HepG2 (cell line): ENCODE measurements at regions not wholly inside any gene's neighbourhood (a gene's known extent, or its start where the extent isn't known, plus 50 kb on each side); places are given as distances from the start of the nearest gene placed in this dataset.
"Not testable (repeated sequence)": the region's sequence is repeated elsewhere in the genome, so short reads cannot be mapped to it uniquely, and the experiment has no call there.

ENCODE experiments used
- ATAC-seq: fragments of 200-7000 bp; cut with Tn5 transposase; 3 replicates; pipeline ENCODE4 v1.9.1; 2020; ENCODE audit warnings: mild to moderate bottlenecking, moderate library complexity
- BruUV-seq: library from RNA; stranded (reverse); fragments of 400-500 nt; replicated peaks from 2 replicates; lab custom pipeline; 2021; lab: Mats Ljungman, UMichigan
- CTCF ChIA-PET: fragments of 300-600 bp; formaldehyde crosslinking; extraction: SDS; loops from one replicate; lab custom pipeline; 2021; ENCODE audit warnings: low total read pairs, inconsistent platforms, low intra/inter-chr PET ratio; lab: Yijun Ruan, JAX
- POLR2A ChIA-PET: fragments of 350-600 bp; sonication (Branson Sonifier 250); formaldehyde crosslinking; loops from one replicate; lab custom pipeline; 2020; ENCODE audit warnings: antibody characterized with exemption, inconsistent platforms; lab: Yijun Ruan, JAX
- DNase-seq: peaks from one replicate; pipeline ENCODE4 v3.0.0-alpha.2; 2015; ENCODE audit warnings: low spot score
- FAIRE-seq: peaks from 3 replicates; lab custom pipeline; 2011; peaks lifted over from hg19 to GRCh38; lab: Jason Lieb, UNC
- H2AFZ ChIP-seq: one replicate; pipeline ENCODE4 v1.6.1; 2011; ENCODE audit warnings: low read length, inconsistent platforms
- H3K27ac ChIP-seq: fragments of 300-600 bp; 3 replicates; pipeline ENCODE4 v1.8.0; 2011; ENCODE audit warnings: mixed run types, mild to moderate bottlenecking, mixed read lengths, low read length, inconsistent platforms; ENCODE audit not compliant: insufficient read depth; ENCODE audit errors: extremely low read length
- H3K27me3 ChIP-seq, 2 experiments: fragments of 200-600 bp in 1 of 2; 2 replicates in 1 of 2; 3 replicates in 1 of 2; pipeline versions ENCODE4 v1.6.0 to v1.8.0; 2011; ENCODE audit warnings: low read length in 2 of 2, mild to moderate bottlenecking in 2 of 2, moderate library complexity in 2 of 2, inconsistent platforms in 1 of 2; ENCODE audit not compliant: insufficient read depth in 2 of 2, control insufficient read depth in 1 of 2
- H3K36me3 ChIP-seq, 2 experiments: fragments of 200-600 bp in 1 of 2; replicated peaks in 1 of 2; 2 replicates in 1 of 2; 3 replicates in 1 of 2; pipeline versions ENCODE4 v1.5.1 to v1.8.0; 2011; ENCODE audit warnings: low read length in 2 of 2, inconsistent platforms in 1 of 2; ENCODE audit not compliant: insufficient read depth in 2 of 2, control insufficient read depth in 1 of 2
- H3K4me1 ChIP-seq: 2 replicates; pipeline ENCODE4 v1.5.1; 2012; ENCODE audit warnings: low read length, inconsistent platforms; ENCODE audit not compliant: insufficient read depth
- H3K4me2 ChIP-seq: 2 replicates; pipeline ENCODE4 v1.6.0; 2011; ENCODE audit warnings: low read depth, low read length, inconsistent platforms
- H3K4me3 ChIP-seq, 3 experiments: fragments of 200-600 bp in 1 of 3; sonication (generic), shearing (Covaris generic) in 1 of 3; replicated peaks in 1 of 3; 2 replicates each; pipeline ENCODE4 v1.5.1; 2011 to 2016; ENCODE audit warnings: low read length in 3 of 3, inconsistent platforms in 2 of 3, low read depth in 2 of 3, mild to moderate bottlenecking in 2 of 3, control low read depth in 1 of 3, mixed read lengths in 1 of 3; ENCODE audit not compliant: insufficient read depth in 1 of 3
- H3K79me2 ChIP-seq: one replicate; pipeline ENCODE4 v1.6.1; 2011; ENCODE audit warnings: low read length, inconsistent platforms; ENCODE audit not compliant: insufficient read depth
- H3K9ac ChIP-seq: 2 replicates; pipeline ENCODE4 v1.6.0; 2011; ENCODE audit warnings: mild to moderate bottlenecking, low read depth, low read length, inconsistent platforms; ENCODE audit not compliant: insufficient read depth
- H3K9me3 ChIP-seq: 2 replicates; pipeline ENCODE4 v1.5.1; 2012; ENCODE audit warnings: mild to moderate bottlenecking, low read length
- H4K20me1 ChIP-seq: 2 replicates; pipeline ENCODE4 v1.6.0; 2011; ENCODE audit warnings: inconsistent platforms, mild to moderate bottlenecking, low read length, moderate library complexity; ENCODE audit not compliant: insufficient read depth
- NFE2L1 ChIP-seq: sonication (generic); formaldehyde crosslinking; IDR thresholded peaks from 2 replicates; pipeline ENCODE4 v1.4.0; 2020; ENCODE audit warnings: missing genetic modification reagents, mild to moderate bottlenecking, borderline replicate concordance
- SMARCE1 ChIP-seq: fragments of 450-650 bp; IDR thresholded peaks from 2 replicates; pipeline ENCODE4 v1.6.1; 2017; ENCODE audit warnings: borderline replicate concordance
- ZNF564 ChIP-seq: sonication (generic); formaldehyde crosslinking; IDR thresholded peaks from 2 replicates; pipeline ENCODE4 v1.8.1; 2023; ENCODE audit warnings: mild to moderate bottlenecking, missing genetic modification reagents
- ZNF619 ChIP-seq: sonication (generic); formaldehyde crosslinking; IDR thresholded peaks from 2 replicates; pipeline ENCODE4 v1.4.0; 2020; ENCODE audit warnings: mild to moderate bottlenecking, missing genetic modification reagents
- WGBS: methylation state at CpG from one replicate; pipeline ENCODE4 v1.1.6; 2017; ENCODE audit warnings: low lambda C conversion rate; 5-methylcytosine and 5-hydroxymethylcytosine counted together
- in situ Hi-C: cut with HindIII; loops from 2 replicates; pipeline ENCODE4 v1.10.0; 2017; ENCODE audit warnings: low pct_unique_long_range_greater_than_20kb; ENCODE audit not compliant: extremely low pct_ligation_motif_present
- intact Hi-C: fragments of 100-400 bp; cut with micrococcal nuclease; formaldehyde crosslinking; loops from one replicate; pipeline ENCODE4 v1.10.0; 2022; ENCODE audit not compliant: unreplicated experiment

GRCh38 chr9:34862836-34863235, 95.2 kb upstream of the PHF24 start:
- Histone ChIP-seq H4K20me1 (no peaks in the 10 kb centered on the region), H3K79me2 (no peaks in the 10 kb centered on the region), H3K4me2 (no peak overlapping the region), H3K27ac (no peak overlapping the region), H3K36me3 (no peaks in the 10 kb centered on the region), H3K4me1 (no peaks in the 10 kb centered on the region), H2AFZ (no peak overlapping the region), H3K9me3 (no peaks in the 10 kb centered on the region), H3K4me3 (no peak overlapping the region), H3K27me3 (no peaks in the 10 kb centered on the region), H3K9ac (no peak overlapping the region)
- no peak for DNase-seq
- no peak for ATAC-seq
- POLR2A ChIA-PET = no interaction called here
- FAIRE-seq = no peak
- in situ Hi-C loops = no loop called here
- intact Hi-C loops = no loop called here
- TF ChIP-seq ZNF564 (CRISPR knock-in tag) = no peak
- CTCF ChIA-PET = no interaction called here
- no TSS peak for BruUV-seq

DNA sequence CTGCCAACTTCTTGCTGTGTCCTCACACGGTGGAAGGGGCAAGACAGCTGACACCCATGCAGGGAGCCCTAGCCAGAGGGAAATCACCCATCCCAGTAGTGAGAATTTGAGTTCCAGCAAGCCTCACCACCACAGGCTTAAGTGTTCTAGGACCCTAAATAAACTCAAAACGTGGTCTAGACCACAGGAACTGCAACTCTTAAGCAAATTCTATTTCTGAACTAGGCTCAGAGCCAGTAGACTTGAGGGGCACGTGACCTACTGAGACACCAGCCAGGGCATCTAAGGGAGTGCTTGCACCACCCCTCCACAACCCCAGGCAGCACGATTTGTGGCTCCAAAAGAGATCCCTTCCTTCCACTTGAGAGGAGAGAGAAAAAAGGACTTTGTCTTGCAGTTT, 96.0 kb upstream of the PHF24 start:
- Histone ChIP-seq H4K20me1 (no peaks in the 10 kb centered on the region), H3K27ac (no peak overlapping the region), H3K9ac (no peak overlapping the region), H3K4me1 (no peaks in the 10 kb centered on the region), H3K27me3 (no peaks in the 10 kb centered on the region), H3K4me3 (no peak overlapping the region), H3K9me3 (no peaks in the 10 kb centered on the region), H3K4me2 (no peak overlapping the region), H3K79me2 (no peaks in the 10 kb centered on the region), H3K36me3 (no peaks in the 10 kb centered on the region), H2AFZ (no peak overlapping the region)
- POLR2A ChIA-PET = no interaction called here
- intact Hi-C loops = no loop called here
- ATAC-seq = no peak
- 6% methylated on average over 3 of the region's 4 CpGs for WGBS
- in situ Hi-C loops = no loop called here
- no peak for FAIRE-seq
- CTCF ChIA-PET = no interaction called here
- no peak for TF ChIP-seq ZNF619
- no peak for TF ChIP-seq SMARCE1
- TF ChIP-seq NFE2L1 (CRISPR knock-in tag) = no peak
- no TSS peak for BruUV-seq
- no peak for DNase-seq

DNA sequence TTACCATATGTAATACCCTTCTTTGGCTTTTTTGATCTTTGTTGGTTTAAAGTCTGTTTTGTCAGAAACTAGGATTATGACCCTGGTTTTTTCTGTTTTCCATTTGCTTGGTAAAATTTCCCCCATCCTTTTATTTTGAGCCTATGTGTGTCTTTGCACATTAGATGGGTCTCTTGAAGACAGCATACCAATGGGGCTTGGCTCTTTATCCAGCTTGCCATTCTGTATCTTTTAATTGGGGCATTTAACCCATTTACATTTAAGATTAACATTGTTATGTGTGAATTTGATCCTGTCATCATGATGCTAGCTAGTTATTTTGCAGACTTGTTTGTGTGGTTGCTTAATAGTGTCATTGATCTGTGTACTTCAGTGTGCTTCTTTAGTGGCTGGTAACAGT, 103.1 kb upstream of the PHF24 start:
- H4K20me1 ChIP-seq, H3K4me3 ChIP-seq, H3K4me1 ChIP-seq, in situ Hi-C loops, ATAC-seq, DNase-seq, CTCF ChIA-PET, FAIRE-seq, intact Hi-C loops, H3K36me3 ChIP-seq, H2AFZ ChIP-seq, H3K79me2 ChIP-seq, H3K9me3 ChIP-seq, H3K9ac ChIP-seq, H3K4me2 ChIP-seq, BruUV-seq, H3K27ac ChIP-seq, H3K27me3 ChIP-seq, POLR2A ChIA-PET: not testable (repeated sequence)
